GM21717 (cell line): ENCODE measurements at regions not wholly inside any gene's neighbourhood (a gene's known extent, or its start where the extent isn't known, plus 50 kb on each side); places are given as distances from the start of the nearest gene placed in this dataset.

ENCODE experiments used
- ATAC-seq: cut with Tn5 transposase; IDR thresholded peaks from one replicate; pipeline ENCODE4 v1.9.1; 2021; ENCODE audit warnings: mild to moderate bottlenecking, moderate library complexity; ENCODE audit not compliant: unreplicated experiment

- ATAC-seq, result no peak
Observed at GRCh38 chr3:145815707-145816413, 345.1 kb downstream of the PLOD2 start.

GRCh38 chr3:145817870-145818483 lies 343.0 kb downstream of the PLOD2 start:
- no peak for ATAC-seq

GRCh38 chr3:145820170-145820569 lies 340.8 kb downstream of the PLOD2 start:
- no peak for ATAC-seq

GRCh38 chr3:145842294-145842902 lies 318.6 kb downstream of the PLOD2 start:
- ATAC-seq, result no peak

- ATAC-seq, result no peak
Observed at GRCh38 chr3:145843561-145843960, 317.4 kb downstream of the PLOD2 start.

- ATAC-seq, result no peak
Observed at GRCh38 chr3:145849115-145849514, 311.9 kb downstream of the PLOD2 start.

GRCh38 chr3:145854499-145854898 lies 306.5 kb downstream of the PLOD2 start:
- no peak for ATAC-seq

- no peak for ATAC-seq
Observed at GRCh38 chr3:145857956-145858355, 303.0 kb downstream of the PLOD2 start.

GRCh38 chr3:145864336-145864735 lies 296.6 kb downstream of the PLOD2 start:
- no peak for ATAC-seq

- no peak for ATAC-seq
Observed at GRCh38 chr3:145865399-145866018, 295.5 kb downstream of the PLOD2 start.

GRCh38 chr3:145869958-145870357 lies 291.0 kb downstream of the PLOD2 start:
- ATAC-seq, result peak; percentile 61

GRCh38 chr3:145882436-145882835 lies 278.5 kb downstream of the PLOD2 start:
- no peak for ATAC-seq

- ATAC-seq, result no peak
Observed at GRCh38 chr3:145889730-145890129, 271.3 kb downstream of the PLOD2 start.

GRCh38 chr3:145892869-145893268 lies 268.1 kb downstream of the PLOD2 start:
- no peak for ATAC-seq

GRCh38 chr3:145893331-145893730 lies 267.7 kb downstream of the PLOD2 start:
- no peak for ATAC-seq

- no peak for ATAC-seq
Observed at GRCh38 chr3:145898487-145898886, 262.5 kb downstream of the PLOD2 start.

GRCh38 chr3:145899241-145899640 lies 261.7 kb downstream of the PLOD2 start:
- no peak for ATAC-seq

GRCh38 chr3:145900056-145900829 lies 260.7 kb downstream of the PLOD2 start:
- no peak for ATAC-seq

- ATAC-seq, result no peak
Observed at GRCh38 chr3:145902166-145902565, 258.8 kb downstream of the PLOD2 start.

GRCh38 chr3:145903472-145904013 lies 257.4 kb downstream of the PLOD2 start:
- no peak for ATAC-seq

GRCh38 chr3:145904138-145904537 lies 256.8 kb downstream of the PLOD2 start:
- no peak for ATAC-seq
